HG02642 (cell line): ENCODE measurements at regions not wholly inside any gene's neighbourhood (a gene's known extent, or its start where the extent isn't known, plus 50 kb on each side); places are given as distances from the start of the nearest gene placed in this dataset.

Source experiments
- ATAC-seq: cut with Tn5 transposase; IDR thresholded peaks from one replicate; pipeline ENCODE4 v1.9.1; 2021; ENCODE audit warnings: mild to moderate bottlenecking; ENCODE audit not compliant: unreplicated experiment, poor library complexity

- ATAC-seq = no peak
These were observed 1572.1 kb upstream of the LRRTM1 start for GRCh38 chr2:81876624-81877023.

- ATAC-seq = no peak
These were observed 1567.5 kb upstream of the LRRTM1 start for GRCh38 chr2:81872006-81872405.

- no peak for ATAC-seq
These were observed 1565.6 kb upstream of the LRRTM1 start for GRCh38 chr2:81870119-81870518.

GRCh38 chr2:81858998-81859397 is 1554.4 kb upstream of the LRRTM1 start:
- ATAC-seq = no peak

- no peak for ATAC-seq
These were observed 1548.8 kb upstream of the LRRTM1 start for GRCh38 chr2:81853341-81853740.

- ATAC-seq = no peak
These were observed 1548.1 kb upstream of the LRRTM1 start for GRCh38 chr2:81852651-81853050.

- ATAC-seq = no peak
These were observed 1535.2 kb upstream of the LRRTM1 start for GRCh38 chr2:81839780-81840179.

- ATAC-seq = no peak
These were observed 1530.9 kb upstream of the LRRTM1 start for GRCh38 chr2:81835321-81836000.

- no peak for ATAC-seq
These were observed 1482.3 kb upstream of the LRRTM1 start for GRCh38 chr2:81786811-81787210.

GRCh38 chr2:81767187-81767912 is 1462.8 kb upstream of the LRRTM1 start:
- no peak for ATAC-seq

GRCh38 chr2:81747481-81748070 is 1443.0 kb upstream of the LRRTM1 start:
- ATAC-seq = no peak

GRCh38 chr2:81739966-81740365 is 1435.4 kb upstream of the LRRTM1 start:
- no peak for ATAC-seq

GRCh38 chr2:81734981-81735380 is 1430.4 kb upstream of the LRRTM1 start:
- ATAC-seq = no peak

- ATAC-seq = no peak
These were observed 1410.3 kb upstream of the LRRTM1 start for GRCh38 chr2:81714817-81715216.

GRCh38 chr2:81706856-81707255 is 1402.3 kb upstream of the LRRTM1 start:
- no peak for ATAC-seq

- no peak for ATAC-seq
These were observed 1399.3 kb upstream of the LRRTM1 start for GRCh38 chr2:81703831-81704230.

- ATAC-seq = no peak
These were observed 1388.0 kb upstream of the LRRTM1 start for GRCh38 chr2:81692566-81692965.

- no peak for ATAC-seq
These were observed 1371.1 kb upstream of the LRRTM1 start for GRCh38 chr2:81675641-81676040.

- no peak for ATAC-seq
These were observed 1368.4 kb upstream of the LRRTM1 start for GRCh38 chr2:81672923-81673322.

- ATAC-seq = no peak
These were observed 1368.0 kb upstream of the LRRTM1 start for GRCh38 chr2:81672516-81672915.

- ATAC-seq = no peak
These were observed 1366.3 kb upstream of the LRRTM1 start for GRCh38 chr2:81670885-81671284.

GRCh38 chr2:81661081-81661480 is 1356.5 kb upstream of the LRRTM1 start:
- no peak for ATAC-seq
